H1 (cell line): ENCODE measurements at regions not wholly inside any gene's neighbourhood (a gene's known extent, or its start where the extent isn't known, plus 50 kb on each side); places are given as distances from the start of the nearest gene placed in this dataset.

ENCODE experiments used
- ATF2 ChIP-seq: IDR thresholded peaks from 2 replicates; pipeline ENCODE4 v1.6.1; 2012; ENCODE audit warnings: low read length, inconsistent platforms
- CEBPB ChIP-seq: IDR thresholded peaks from 2 replicates; pipeline ENCODE4 v1.6.1; 2012; ENCODE audit warnings: low read depth, low read length
- CTBP2 ChIP-seq: IDR thresholded peaks from 2 replicates; pipeline ENCODE4 v1.7.0; 2011; ENCODE audit warnings: borderline replicate concordance, mild to moderate bottlenecking, moderate library complexity, mixed read lengths, low read length; ENCODE audit not compliant: insufficient read depth, insufficient read length
- SP2 ChIP-seq: IDR thresholded peaks from 2 replicates; pipeline ENCODE4 v1.6.1; 2012; ENCODE audit warnings: mild to moderate bottlenecking, low read length, inconsistent platforms

GRCh38 chr13:88866195-88866594 is 1195.0 kb downstream of the SLITRK5 start (continued):
- TF ChIP-seq CEBPB, result no peak
- TF ChIP-seq ATF2, result no peak
- no peak for TF ChIP-seq CTBP2
- TF ChIP-seq SP2, result no peak
